Effector memory CD4-positive, alpha-beta T cell (primary cell): ENCODE measurements at regions not wholly inside any gene's neighbourhood (a gene's known extent, or its start where the extent isn't known, plus 50 kb on each side); places are given as distances from the start of the nearest gene placed in this dataset.
A peak's percentile ranks its signal among the peaks of the same experiment; 100 is the strongest.

Source experiments
- DNase-seq, 3 donors: peaks; one replicate each; pipeline ENCODE4 v3.0.0-alpha.2; 2020
- H3K27ac ChIP-seq: 2 replicates; pipeline ENCODE4 v1.7.0; 2013; ENCODE audit warnings: mild to moderate bottlenecking, low read length, moderate library complexity; ENCODE audit not compliant: insufficient read depth, poor library complexity, severe bottlenecking
- H3K27me3 ChIP-seq: replicated peaks from 2 replicates; pipeline ENCODE4 v1.7.0; 2013; ENCODE audit warnings: mild to moderate bottlenecking, low read length; ENCODE audit not compliant: insufficient read depth, control insufficient read depth, poor library complexity, severe bottlenecking
- H3K36me3 ChIP-seq: 2 replicates; pipeline ENCODE4 v1.7.0; 2013; ENCODE audit warnings: mild to moderate bottlenecking, low read length, moderate library complexity; ENCODE audit not compliant: control insufficient read depth, insufficient read depth
- H3K4me1 ChIP-seq: 2 replicates; pipeline ENCODE4 v1.7.0; 2013; ENCODE audit warnings: low read length, mild to moderate bottlenecking; ENCODE audit not compliant: control insufficient read depth, insufficient read depth, poor library complexity, severe bottlenecking
- H3K4me3 ChIP-seq: 2 replicates; pipeline ENCODE4 v1.7.0; 2013; ENCODE audit warnings: low read length, low read depth, mild to moderate bottlenecking; ENCODE audit not compliant: insufficient read depth, poor library complexity, severe bottlenecking
- H3K9me3 ChIP-seq: 2 replicates; pipeline ENCODE4 v1.7.0; 2013; ENCODE audit warnings: mild to moderate bottlenecking, low read length, moderate library complexity; ENCODE audit not compliant: control insufficient read depth

DNA sequence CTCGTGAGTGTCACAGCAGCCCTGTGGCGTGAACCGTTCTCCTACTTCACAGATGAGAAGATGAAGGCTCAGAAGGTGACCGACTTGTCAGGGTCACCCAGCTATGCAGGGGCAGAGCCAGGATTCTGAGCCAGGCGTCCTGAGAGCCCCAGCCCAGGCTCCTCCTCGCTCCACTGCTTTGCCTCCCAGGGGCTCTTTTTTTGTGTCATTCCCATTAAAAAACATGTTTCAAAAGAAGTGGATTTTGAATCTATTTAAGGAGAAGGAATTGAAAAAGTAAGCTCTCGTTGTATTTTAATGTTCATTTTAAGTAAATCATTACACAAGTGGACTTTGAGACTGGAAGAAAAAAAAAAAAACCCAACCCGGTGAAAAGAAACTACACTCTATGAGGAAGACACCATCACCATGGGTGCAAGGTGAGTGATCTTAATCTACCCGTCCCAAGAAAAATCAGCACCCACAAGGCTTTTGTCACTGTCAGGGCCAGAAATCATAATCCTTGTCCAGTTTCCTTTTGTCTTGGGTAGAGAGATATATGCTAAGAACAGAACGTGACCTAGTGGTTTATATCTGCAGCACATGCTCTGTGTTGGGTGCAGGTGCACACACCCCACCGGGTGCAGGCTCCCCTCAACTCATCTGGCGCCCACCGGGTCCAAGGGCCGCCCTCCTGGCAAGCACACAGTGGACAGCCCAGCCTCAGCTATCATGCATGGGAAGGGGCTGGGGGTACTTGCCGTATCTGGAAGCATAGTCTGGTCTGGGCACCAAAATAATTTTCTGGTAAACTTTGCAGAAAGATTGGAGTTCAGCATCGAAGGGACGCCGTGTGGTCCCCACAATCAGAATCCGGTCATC lies 73.5 kb upstream of the ASB18 start:
- Histone ChIP-seq H3K9me3 (no peaks in the 10 kb centered on the region), H3K4me3 (no peak overlapping the region), H3K4me1 (no peaks in the 10 kb centered on the region), H3K27ac (no peak overlapping the region), H3K27me3 (no peaks in the 10 kb centered on the region), H3K36me3 (no peaks in the 10 kb centered on the region)
- DNase-seq, result no peak

DNA sequence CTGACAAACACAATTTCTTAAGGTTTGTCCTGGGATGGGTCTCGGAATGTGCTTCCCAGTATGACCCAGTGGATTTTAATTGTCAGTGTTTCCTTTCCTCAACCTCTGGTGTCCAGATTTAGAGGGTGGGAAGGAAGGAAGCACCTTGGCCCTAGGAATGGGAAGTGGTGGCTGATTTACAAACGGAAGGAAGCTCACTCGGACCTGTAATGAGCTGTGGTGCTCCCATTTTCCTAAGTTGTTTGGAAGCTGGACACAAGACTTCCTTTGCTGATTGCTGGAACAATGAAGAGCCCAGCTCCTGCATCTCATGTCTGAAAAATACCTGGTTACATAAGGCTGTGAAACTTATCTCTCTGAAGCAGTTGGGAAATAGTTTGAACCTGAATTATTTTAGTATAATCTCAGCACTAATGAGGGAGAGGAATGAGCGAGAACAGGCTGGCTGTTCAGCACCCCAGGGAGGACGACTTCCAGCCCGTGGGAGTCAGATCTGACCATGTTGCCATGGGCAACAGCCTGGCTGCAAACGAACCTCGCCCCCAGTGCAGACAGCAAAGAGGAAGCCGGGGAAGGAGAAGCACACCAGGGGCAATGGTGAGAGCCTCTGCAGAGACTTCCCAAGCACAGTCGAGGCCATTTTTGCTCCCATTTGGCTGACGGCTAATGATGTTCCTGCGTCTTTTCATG lies 74.4 kb upstream of the ASB18 start:
- Histone ChIP-seq H3K4me3 (no peak overlapping the region), H3K27me3 (no peaks in the 10 kb centered on the region), H3K4me1 (no peaks in the 10 kb centered on the region), H3K36me3 (no peaks in the 10 kb centered on the region), H3K27ac (no peak overlapping the region), H3K9me3 (no peaks in the 10 kb centered on the region)
- no peak for DNase-seq

DNA sequence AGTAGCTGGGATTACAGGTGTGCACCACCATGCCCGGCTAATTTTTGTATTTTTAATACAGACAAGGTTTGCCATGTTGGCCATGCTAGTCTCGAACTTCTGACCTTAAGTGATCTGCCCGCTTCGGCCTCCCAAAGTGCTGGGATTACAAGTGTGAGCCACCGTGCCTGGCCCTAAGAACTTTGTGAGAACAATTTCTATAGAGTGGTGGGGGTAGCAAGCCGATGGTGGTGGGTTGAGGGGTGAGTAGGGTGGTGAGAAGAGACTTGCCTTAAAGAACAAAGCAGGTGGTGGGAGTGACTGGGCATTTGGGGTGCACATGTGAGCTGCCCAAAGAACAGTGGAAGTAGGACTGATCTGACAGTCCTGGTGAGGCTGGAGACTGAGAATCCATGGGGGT lies 76.0 kb upstream of the ASB18 start:
- DNase-seq, result no peak
- no peak overlapping the region for H3K27ac ChIP-seq
- H3K27me3 ChIP-seq, result no peaks in the 10 kb centered on the region
- H3K4me1 ChIP-seq, result no peaks in the 10 kb centered on the region
- no peaks in the 10 kb centered on the region for H3K36me3 ChIP-seq
- no peak overlapping the region for H3K4me3 ChIP-seq
- H3K9me3 ChIP-seq, result no peaks in the 10 kb centered on the region

- no peak for DNase-seq
- Histone ChIP-seq H3K27ac (no peak overlapping the region), H3K9me3 (no peaks in the 10 kb centered on the region), H3K4me3 (no peak overlapping the region), H3K4me1 (no peaks in the 10 kb centered on the region), H3K36me3 (no peaks in the 10 kb centered on the region), H3K27me3 (no peaks in the 10 kb centered on the region)
These were observed 76.9 kb upstream of the ASB18 start for GRCh38 chr2:236341067-236341466.

DNA sequence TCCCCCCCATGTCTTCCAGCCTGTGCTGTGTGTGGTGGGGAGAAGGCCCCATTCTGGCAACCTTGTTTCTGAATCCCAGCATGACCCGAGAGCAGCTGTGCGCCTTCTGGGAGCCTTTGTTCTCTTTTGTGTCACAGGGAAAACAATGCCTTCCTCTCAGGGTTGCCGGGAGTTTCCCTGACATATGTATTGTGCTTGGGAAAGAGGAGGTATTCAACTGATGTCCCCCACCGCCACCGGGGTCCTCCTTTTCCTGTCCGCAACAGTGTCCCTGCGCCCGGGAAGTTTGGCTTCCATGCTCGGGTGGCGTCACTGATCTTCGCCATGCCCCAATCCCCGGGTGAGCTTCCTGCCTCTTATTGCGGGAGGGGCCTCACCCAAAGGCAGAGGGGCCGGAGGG lies 77.5 kb upstream of the ASB18 start:
- no peaks in the 10 kb centered on the region for H3K36me3 ChIP-seq
- H3K9me3 ChIP-seq, result no peaks in the 10 kb centered on the region
- H3K27me3 ChIP-seq, result no peaks in the 10 kb centered on the region
- H3K4me3 ChIP-seq, result no peak overlapping the region
- H3K27ac ChIP-seq, result no peak overlapping the region
- DNase-seq, result no peak
- H3K4me1 ChIP-seq, result no peaks in the 10 kb centered on the region

- DNase-seq, result no peak
- Histone ChIP-seq H3K9me3 (no peaks in the 10 kb centered on the region), H3K36me3 (no peaks in the 10 kb centered on the region), H3K4me1 (no peaks in the 10 kb centered on the region), H3K27ac (no peak overlapping the region), H3K27me3 (no peaks in the 10 kb centered on the region), H3K4me3 (no peak overlapping the region)
These were observed 78.3 kb upstream of the ASB18 start for GRCh38 chr2:236342507-236342906.

- Histone ChIP-seq H3K9me3 (no peaks in the 10 kb centered on the region), H3K4me3 (no peak overlapping the region), H3K4me1 (no peaks in the 10 kb centered on the region), H3K27me3 (no peaks in the 10 kb centered on the region), H3K27ac (no peak overlapping the region), H3K36me3 (no peaks in the 10 kb centered on the region)
- no peak for DNase-seq
These were observed 78.7 kb upstream of the ASB18 start for GRCh38 chr2:236342951-236343350.

GRCh38 chr2:236343400-236344161 lies 79.4 kb upstream of the ASB18 start:
- no peaks in the 10 kb centered on the region for H3K4me1 ChIP-seq
- H3K9me3 ChIP-seq, result no peaks in the 10 kb centered on the region
- H3K36me3 ChIP-seq, result no peaks in the 10 kb centered on the region
- H3K4me3 ChIP-seq, result no peak overlapping the region
- H3K27me3 ChIP-seq, result no peaks in the 10 kb centered on the region
- peak; percentile 11 to 37 (median 12) for DNase-seq
- no peak overlapping the region for H3K27ac ChIP-seq

GRCh38 chr2:236344446-236344845 lies 80.2 kb upstream of the ASB18 start:
- no peak for DNase-seq
- H3K4me1 ChIP-seq, result no peaks in the 10 kb centered on the region
- H3K9me3 ChIP-seq, result no peaks in the 10 kb centered on the region
- H3K27ac ChIP-seq, result no peak overlapping the region
- H3K4me3 ChIP-seq, result no peak overlapping the region
- no peaks in the 10 kb centered on the region for H3K27me3 ChIP-seq
- H3K36me3 ChIP-seq, result no peaks in the 10 kb centered on the region
